Subcutaneous abdominal adipose tissue (tissue), 5 donors: ENCODE measurements at regions not wholly inside any gene's neighbourhood (a gene's known extent, or its start where the extent isn't known, plus 50 kb on each side); places are given as distances from the start of the nearest gene placed in this dataset.

Experiments
- H3K27ac ChIP-seq: one replicate; pipeline ENCODE4 v1.7.0; 2013; ENCODE audit warnings: low read depth, mild to moderate bottlenecking, inconsistent platforms, low read length, moderate library complexity
- H3K27me3 ChIP-seq, 5 donors: one replicate each; pipeline ENCODE4 v1.7.0; 2013; ENCODE audit warnings: low read length in 5 of 5, inconsistent platforms in 1 of 5; ENCODE audit not compliant: control insufficient read depth in 5 of 5, insufficient read depth in 4 of 5
- H3K36me3 ChIP-seq, 5 donors: one replicate each; pipeline ENCODE4 v1.7.0; 2013; ENCODE audit warnings: low read length in 5 of 5; ENCODE audit not compliant: control insufficient read depth in 5 of 5, insufficient read depth in 5 of 5
- H3K4me1 ChIP-seq, 5 donors: one replicate each; pipeline ENCODE4 v1.7.0; 2013; ENCODE audit warnings: low read length in 5 of 5, mild to moderate bottlenecking in 3 of 5, moderate library complexity in 1 of 5; ENCODE audit not compliant: control insufficient read depth in 5 of 5, insufficient read depth in 5 of 5
- H3K4me3 ChIP-seq, 5 donors: one replicate each; pipeline ENCODE4 v1.7.0; 2013; ENCODE audit warnings: low read length in 5 of 5, low read depth in 1 of 5
- H3K9ac ChIP-seq, 5 donors: one replicate each; pipeline ENCODE4 v1.7.0; 2013; ENCODE audit warnings: low read length in 5 of 5, mild to moderate bottlenecking in 4 of 5, moderate library complexity in 3 of 5
- H3K9me3 ChIP-seq, 5 donors: one replicate each; pipeline ENCODE4 v1.7.0; 2013; ENCODE audit warnings: low read length in 5 of 5; ENCODE audit not compliant: control insufficient read depth in 5 of 5
- donor health status: healthy.
- donor health status: healthy.
- donor health status: healthy.
- donor health status: healthy.
- donor health status: healthy.

DNA sequence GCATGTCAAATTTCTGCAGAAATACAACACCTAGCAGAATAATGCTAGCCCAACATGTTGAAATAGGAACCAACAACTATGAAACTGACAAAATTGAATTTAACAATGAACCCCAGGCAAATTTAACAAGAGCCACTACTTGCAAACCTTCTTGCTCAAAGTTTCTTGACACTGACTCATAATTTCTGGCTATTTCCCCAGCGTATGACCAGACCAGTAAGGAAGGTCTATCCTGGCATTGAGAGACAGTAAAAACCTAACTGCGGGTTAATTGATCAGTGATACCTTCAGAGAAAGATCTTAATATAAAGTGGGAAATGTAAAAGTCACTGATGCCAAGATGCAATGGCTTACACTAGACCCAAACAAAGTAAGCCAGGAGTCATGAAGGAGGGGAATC, 510.1 kb downstream of the ARL4A start:
- no peaks in the 10 kb centered on the region for H3K36me3 ChIP-seq
- no peaks in the 10 kb centered on the region for H3K4me1 ChIP-seq
- H3K4me3 ChIP-seq: no peak overlapping the region
- H3K27ac ChIP-seq: no peak overlapping the region
- H3K27me3 ChIP-seq: no peaks in the 10 kb centered on the region
- H3K9ac ChIP-seq: no peak overlapping the region
- H3K9me3 ChIP-seq: no peaks in the 10 kb centered on the region

DNA sequence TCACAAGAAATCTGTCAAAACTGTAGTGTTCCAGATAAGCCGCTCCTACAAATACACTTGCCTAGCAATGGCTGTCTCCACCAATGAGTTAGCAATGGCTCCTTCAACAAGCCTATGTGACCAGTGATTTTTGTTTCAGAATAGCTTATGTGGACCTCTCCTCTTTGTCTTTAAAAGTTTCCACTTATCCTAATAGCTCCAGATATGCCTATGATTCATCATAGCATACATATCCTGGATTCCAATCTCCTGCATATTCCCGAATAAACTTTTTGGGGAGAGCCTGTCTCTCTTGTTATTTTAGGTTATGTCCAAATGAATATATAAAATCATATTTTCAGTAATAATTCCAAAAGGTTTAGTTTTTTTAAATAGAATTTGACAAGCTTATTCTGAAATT, 510.6 kb downstream of the ARL4A start:
- Histone ChIP-seq H3K27me3 (no peaks in the 10 kb centered on the region), H3K9ac (no peak overlapping the region), H3K4me1 (no peaks in the 10 kb centered on the region), H3K27ac (no peak overlapping the region), H3K4me3 (no peak overlapping the region), H3K36me3 (no peaks in the 10 kb centered on the region), H3K9me3 (no peaks in the 10 kb centered on the region)

DNA sequence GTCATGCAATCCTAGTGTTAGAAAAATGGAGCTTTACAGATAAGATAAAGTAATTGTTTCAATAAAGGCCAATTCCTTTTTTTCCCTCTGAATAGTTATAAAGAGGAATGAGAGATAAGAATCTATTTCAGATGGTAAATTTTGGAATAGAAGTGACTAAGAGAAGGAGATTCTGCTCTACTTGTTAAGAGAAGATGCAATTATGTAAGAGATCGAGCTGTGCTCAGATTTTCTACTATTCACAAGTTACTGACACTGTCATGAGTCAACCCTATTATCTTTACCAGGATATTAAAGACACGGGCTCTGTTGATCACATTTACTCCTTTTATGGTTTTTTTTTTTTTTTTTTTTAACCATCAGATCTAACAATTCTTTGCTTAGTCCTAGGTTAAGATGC, 511.3 kb downstream of the ARL4A start:
- Histone ChIP-seq H3K9ac (no peak overlapping the region), H3K4me3 (no peak overlapping the region), H3K9me3 (no peaks in the 10 kb centered on the region), H3K27me3 (no peaks in the 10 kb centered on the region), H3K36me3 (no peaks in the 10 kb centered on the region), H3K4me1 (no peaks in the 10 kb centered on the region), H3K27ac (no peak overlapping the region)

DNA sequence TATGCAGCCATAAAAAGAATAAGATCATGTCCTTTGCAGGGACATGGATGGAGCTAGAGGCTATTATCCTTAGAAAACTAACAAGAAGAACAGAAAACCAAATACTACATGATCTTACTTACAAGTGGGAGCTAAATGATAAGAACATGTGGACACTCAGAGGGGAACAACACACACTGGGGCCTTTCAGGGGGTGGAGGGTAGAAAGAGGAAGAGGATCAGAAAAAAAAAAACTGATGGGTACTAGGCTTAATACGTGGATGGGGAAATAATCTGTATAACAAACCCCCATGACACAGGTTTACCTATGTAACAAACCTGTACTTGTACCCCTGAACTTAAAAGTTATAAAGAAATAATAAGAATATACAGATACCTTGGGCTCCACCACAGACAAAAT, 514.2 kb downstream of the ARL4A start:
- Histone ChIP-seq H3K36me3 (no peaks in the 10 kb centered on the region), H3K4me1 (no peaks in the 10 kb centered on the region)

DNA sequence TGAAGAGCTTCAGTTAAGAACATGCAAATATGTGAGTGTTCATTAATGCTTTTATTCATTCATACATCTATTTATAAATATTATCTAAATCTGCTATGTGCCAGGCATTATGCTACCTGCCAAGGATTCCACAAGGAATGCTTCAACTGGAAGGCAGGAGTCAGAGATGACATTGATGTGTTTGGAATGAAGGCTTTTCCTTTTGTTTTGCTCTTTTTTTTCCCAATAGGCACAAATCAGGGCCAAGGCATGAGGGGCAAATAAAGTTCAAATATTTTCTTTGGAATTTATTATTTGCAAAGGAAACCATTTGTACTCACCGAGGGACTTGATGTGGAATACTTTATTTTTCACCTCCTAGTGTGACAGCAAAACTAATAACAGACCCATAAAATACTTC, 530.3 kb downstream of the ARL4A start:
- Histone ChIP-seq H3K4me1 (peaks cover 0 to 5% (median 0%) of the 10 kb centered on the region in 5 donors), H3K36me3 (no peaks in the 10 kb centered on the region), H3K27ac (no peak overlapping the region), H3K4me3 (no peak overlapping the region), H3K27me3 (no peaks in the 10 kb centered on the region), H3K9me3 (no peaks in the 10 kb centered on the region), H3K9ac (no peak overlapping the region)

More for the DNA sequence above, 514.2 kb downstream of the ARL4A start:
- no peak overlapping the region for H3K4me3 ChIP-seq
- no peaks in the 10 kb centered on the region for H3K9me3 ChIP-seq
- no peak overlapping the region for H3K27ac ChIP-seq
- H3K27me3 ChIP-seq: no peaks in the 10 kb centered on the region
- no peak overlapping the region for H3K9ac ChIP-seq

DNA sequence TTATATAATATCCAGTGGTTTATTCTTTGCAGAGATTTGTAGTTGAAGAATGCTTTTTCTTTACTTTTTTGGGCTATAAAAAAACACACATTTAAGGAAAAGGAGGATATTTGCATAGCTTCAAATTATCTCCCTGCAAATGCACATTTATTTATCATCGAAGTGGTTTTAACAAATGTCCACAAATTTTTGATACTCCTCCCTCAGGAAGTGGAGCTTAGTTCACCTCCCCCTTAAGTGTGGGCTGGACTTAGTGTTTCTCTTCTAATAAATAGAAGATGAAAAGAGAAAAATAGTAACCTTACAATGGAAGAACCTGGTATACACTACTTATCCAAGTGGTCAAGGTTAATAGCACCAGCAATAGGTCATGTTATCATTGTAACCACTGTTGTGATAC, 537.6 kb downstream of the ARL4A start:
- Histone ChIP-seq H3K36me3 (no peaks in the 10 kb centered on the region), H3K9me3 (no peaks in the 10 kb centered on the region), H3K27me3 (no peaks in the 10 kb centered on the region), H3K4me1 (no peaks in the 10 kb centered on the region), H3K27ac (no peak overlapping the region), H3K4me3 (no peak overlapping the region), H3K9ac (no peak overlapping the region)

DNA sequence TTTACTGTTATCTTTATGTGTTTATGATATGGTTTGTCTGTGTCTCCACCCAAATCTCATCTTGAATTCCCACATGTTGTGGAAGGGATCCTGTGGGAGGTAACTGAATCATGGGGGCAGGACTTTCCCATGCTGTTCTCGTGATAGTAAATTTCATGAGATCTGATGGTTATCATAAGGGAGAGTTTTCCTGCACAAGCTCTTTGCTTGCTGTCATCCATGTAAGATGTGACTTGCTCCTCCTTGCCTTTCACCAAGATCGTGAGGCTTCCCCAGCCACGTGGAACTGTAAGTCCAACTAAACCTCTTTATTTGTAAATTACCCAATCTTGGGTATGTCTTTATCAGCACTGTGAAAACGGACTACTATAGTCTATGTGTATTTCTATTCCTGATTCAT, 539.0 kb downstream of the ARL4A start:
- Histone ChIP-seq H3K27ac (no peak overlapping the region), H3K9ac (no peak overlapping the region), H3K4me1 (no peaks in the 10 kb centered on the region), H3K27me3 (no peaks in the 10 kb centered on the region), H3K36me3 (no peaks in the 10 kb centered on the region), H3K4me3 (no peak overlapping the region), H3K9me3 (no peaks in the 10 kb centered on the region)

DNA sequence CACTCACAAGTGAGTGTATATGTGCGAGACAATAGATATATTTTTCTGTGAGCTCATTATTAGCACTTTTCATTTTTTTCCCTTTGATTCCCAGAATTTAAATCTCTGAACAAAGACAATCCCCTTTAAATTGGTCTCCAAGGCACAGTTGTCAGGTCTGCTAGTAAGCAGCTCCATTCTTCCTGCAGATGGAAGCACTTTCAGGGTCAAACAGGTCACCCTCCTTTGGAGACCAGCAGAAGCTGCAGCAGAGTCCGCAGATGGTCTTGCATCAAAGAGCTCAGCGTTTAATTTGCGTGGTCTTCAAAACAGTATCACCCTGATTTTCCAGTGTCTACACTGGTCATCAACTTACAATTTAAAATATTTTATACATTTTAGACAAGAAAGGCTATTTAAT, 543.8 kb downstream of the ARL4A start:
- Histone ChIP-seq H3K4me1 (peaks cover 0 to 6% (median 4%) of the 10 kb centered on the region in 5 donors), H3K36me3 (no peaks in the 10 kb centered on the region), H3K9ac (no peak overlapping the region), H3K27ac (no peak overlapping the region), H3K9me3 (no peaks in the 10 kb centered on the region), H3K27me3 (no peaks in the 10 kb centered on the region), H3K4me3 (no peak overlapping the region)

DNA sequence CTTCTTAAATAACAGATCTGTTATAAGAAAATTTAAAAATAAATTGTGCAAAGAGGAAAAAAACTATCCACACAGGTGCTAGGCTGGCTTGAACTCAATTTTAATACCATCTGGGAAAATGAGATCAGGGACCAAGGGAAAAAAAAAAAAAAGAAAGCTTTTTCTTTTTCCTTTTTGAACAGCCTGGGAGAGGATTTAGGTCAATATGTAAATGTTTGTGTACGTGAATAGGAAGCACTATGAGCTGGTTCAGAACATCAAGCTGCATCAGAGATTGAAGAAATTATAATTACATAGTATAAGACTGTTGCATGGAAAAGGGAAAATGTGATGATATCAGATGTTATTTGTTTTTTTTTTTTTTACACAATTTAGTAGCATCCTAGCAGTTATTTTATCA, 548.0 kb downstream of the ARL4A start:
- Histone ChIP-seq H3K9ac (no peak overlapping the region), H3K27ac (no peak overlapping the region), H3K9me3 (no peaks in the 10 kb centered on the region), H3K4me3 (no peak overlapping the region), H3K4me1 (peaks cover 0 to 9% (median 7%) of the 10 kb centered on the region in 5 donors), H3K27me3 (no peaks in the 10 kb centered on the region), H3K36me3 (no peaks in the 10 kb centered on the region)

DNA sequence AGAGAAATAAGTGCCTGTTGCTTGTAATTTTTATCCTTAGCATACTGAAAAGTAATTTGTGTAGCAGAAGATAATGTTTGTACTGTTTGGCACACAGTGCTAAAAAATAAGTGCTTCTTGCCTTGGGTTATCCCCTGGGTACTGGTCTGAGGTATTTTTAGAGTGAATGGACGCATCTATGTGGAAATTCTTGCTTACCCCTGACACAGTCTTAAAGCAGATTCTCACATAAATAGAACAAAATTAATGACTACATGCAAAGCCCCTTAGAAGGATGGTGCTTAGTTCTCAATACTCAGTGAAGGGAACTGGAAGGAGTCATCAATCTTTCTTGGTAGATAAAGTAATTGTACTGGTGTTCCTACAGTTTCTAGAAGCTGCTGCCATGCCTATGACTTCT, 548.6 kb downstream of the ARL4A start:
- Histone ChIP-seq H3K27ac (no peak overlapping the region), H3K27me3 (no peaks in the 10 kb centered on the region), H3K4me3 (no peak overlapping the region), H3K9me3 (no peaks in the 10 kb centered on the region), H3K4me1 (peaks cover 0 to 9% (median 7%) of the 10 kb centered on the region in 5 donors), H3K9ac (no peak overlapping the region), H3K36me3 (no peaks in the 10 kb centered on the region)

DNA sequence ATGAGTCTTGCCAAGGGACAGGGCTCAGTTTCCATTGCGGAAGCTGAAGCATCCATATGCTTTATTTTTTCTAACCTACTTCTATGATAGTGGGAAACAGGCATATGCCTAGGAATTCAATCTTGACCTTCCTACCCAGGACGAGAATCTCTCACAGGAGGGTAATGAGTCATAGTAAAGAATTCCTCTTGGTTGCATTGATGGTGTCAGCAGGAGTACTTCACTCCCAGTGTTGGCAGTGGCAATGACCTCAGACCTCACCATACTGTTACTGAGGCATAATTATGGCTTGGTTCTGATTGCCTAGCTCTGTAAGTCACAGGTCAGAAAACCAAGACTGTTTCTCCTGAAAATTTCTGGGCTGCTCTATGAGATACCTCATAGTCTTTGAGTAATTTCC, 552.9 kb downstream of the ARL4A start:
- H3K27me3 ChIP-seq: no peaks in the 10 kb centered on the region
- H3K4me1 ChIP-seq: peaks cover 0 to 9% (median 7%) of the 10 kb centered on the region in 5 donors
- no peaks in the 10 kb centered on the region for H3K36me3 ChIP-seq

More for the DNA sequence above, 552.9 kb downstream of the ARL4A start:
- Histone ChIP-seq H3K27ac (no peak overlapping the region), H3K9me3 (no peaks in the 10 kb centered on the region), H3K9ac (no peak overlapping the region), H3K4me3 (no peak overlapping the region)
